Fibroblast of mammary gland (primary cell): ENCODE measurements at regions not wholly inside any gene's neighbourhood (a gene's known extent, or its start where the extent isn't known, plus 50 kb on each side); places are given as distances from the start of the nearest gene placed in this dataset.

Experiments used
- DNase-seq: peaks from one replicate; pipeline ENCODE4 v3.0.0-alpha.2; 2010; ENCODE audit warnings: low read depth
- H3K4me3 ChIP-seq: 2 replicates; pipeline ENCODE4 v1.5.1; 2011; ENCODE audit warnings: low read depth, mild to moderate bottlenecking, low read length, moderate library complexity; ENCODE audit not compliant: control insufficient read depth
- CTCF ChIP-seq: conservative IDR thresholded peaks from 2 replicates; pipeline ENCODE4 v1.5.1; 2011; ENCODE audit warnings: low read depth, low read length, inconsistent platforms; ENCODE audit not compliant: control insufficient read depth, insufficient read depth

- no peak for DNase-seq
- no peak for TF ChIP-seq CTCF
- H3K4me3 ChIP-seq = no peak overlapping the region
Measured at GRCh38 chr1:34668063-34668462, 86.8 kb upstream of the GJB5 start.

GRCh38 chr1:34670982-34671381 lies 83.9 kb upstream of the GJB5 start:
- no peak for TF ChIP-seq CTCF
- H3K4me3 ChIP-seq = no peak overlapping the region
- DNase-seq = no peak

- H3K4me3 ChIP-seq = no peak overlapping the region
- TF ChIP-seq CTCF = no peak
- no peak for DNase-seq
Measured at GRCh38 chr1:34671887-34672286, 83.0 kb upstream of the GJB5 start.

GRCh38 chr1:34681480-34682451 lies 73.1 kb upstream of the GJB5 start:
- DNase-seq = peak; percentile 35
- H3K4me3 ChIP-seq = no peak overlapping the region
- TF ChIP-seq CTCF = peak; percentile 80

- no peak for DNase-seq
- H3K4me3 ChIP-seq = no peak overlapping the region
- no peak for TF ChIP-seq CTCF
Measured at GRCh38 chr1:34682452-34683223, 72.2 kb upstream of the GJB5 start.

GRCh38 chr1:34683616-34684015 lies 71.2 kb upstream of the GJB5 start:
- DNase-seq = no peak
- no peak for TF ChIP-seq CTCF
- H3K4me3 ChIP-seq = no peak overlapping the region
